HG02973 (cell line): ENCODE measurements at regions not wholly inside any gene's neighbourhood (a gene's known extent, or its start where the extent isn't known, plus 50 kb on each side); places are given as distances from the start of the nearest gene placed in this dataset.
"Not testable (repeated sequence)": the region's sequence is repeated elsewhere in the genome, so short reads cannot be mapped to it uniquely, and the experiment has no call there.

ENCODE experiments used
- ATAC-seq: cut with Tn5 transposase; IDR thresholded peaks from one replicate; pipeline ENCODE4 v1.9.1; 2021; ENCODE audit warnings: moderate library complexity; ENCODE audit not compliant: unreplicated experiment

GRCh38 chr2:107738266-107738665, 88.4 kb upstream of the RGPD4 start:
- no peak for ATAC-seq

- no peak for ATAC-seq
Observed at GRCh38 chr2:107740300-107740699, 86.4 kb upstream of the RGPD4 start.

GRCh38 chr2:107742460-107743027, 84.1 kb upstream of the RGPD4 start:
- no peak for ATAC-seq

- no peak for ATAC-seq
Observed at GRCh38 chr2:107743274-107743673, 83.4 kb upstream of the RGPD4 start.

- no peak for ATAC-seq
Observed at GRCh38 chr2:107745100-107745499, 81.6 kb upstream of the RGPD4 start.

- not testable (repeated sequence) for ATAC-seq
Observed at GRCh38 chr2:107746552-107747198, 80.0 kb upstream of the RGPD4 start.

- ATAC-seq = not testable (repeated sequence)
Observed at GRCh38 chr2:107747199-107747963, 79.3 kb upstream of the RGPD4 start.

- ATAC-seq = no peak
Observed at GRCh38 chr2:107747964-107748583, 78.6 kb upstream of the RGPD4 start.

GRCh38 chr2:107751936-107752335, 74.8 kb upstream of the RGPD4 start:
- no peak for ATAC-seq

- ATAC-seq = not testable (repeated sequence)
Observed at GRCh38 chr2:107753806-107754205, 72.9 kb upstream of the RGPD4 start.

GRCh38 chr2:107757223-107757622, 69.5 kb upstream of the RGPD4 start:
- ATAC-seq = no peak

GRCh38 chr2:107760620-107761364, 65.9 kb upstream of the RGPD4 start:
- no peak for ATAC-seq

GRCh38 chr2:107772353-107772752, 54.3 kb upstream of the RGPD4 start:
- ATAC-seq = no peak

GRCh38 chr2:107775211-107775610, 51.5 kb upstream of the RGPD4 start:
- no peak for ATAC-seq

- ATAC-seq = no peak
Observed at GRCh38 chr2:107775791-107776190, 50.9 kb upstream of the RGPD4 start.

- ATAC-seq = no peak
Observed at GRCh38 chr2:107776362-107776761, 50.3 kb upstream of the RGPD4 start.
